CD4-positive, alpha-beta T cell (primary cell): ENCODE measurements at regions not wholly inside any gene's neighbourhood (a gene's known extent, or its start where the extent isn't known, plus 50 kb on each side); places are given as distances from the start of the nearest gene placed in this dataset.

Experiments
- ATAC-seq: fragments of 200-7000 bp; cut with Tn5 transposase; one replicate; pipeline ENCODE4 v1.10.0; 2022; ENCODE audit warnings: mild to moderate bottlenecking; ENCODE audit not compliant: poor library complexity
- CTCF ChIA-PET: fragments of 350-600 bp; sonication (Branson Sonifier 250); formaldehyde crosslinking; loops from one replicate; lab custom pipeline; 2021; ENCODE audit warnings: antibody characterized with exemption, inconsistent platforms; lab: Charles Lee
- POLR2A ChIA-PET: fragments of 350-600 bp; sonication (Branson Sonifier 250); formaldehyde crosslinking; loops from one replicate; lab custom pipeline; 2021; ENCODE audit warnings: antibody characterized with exemption, inconsistent platforms; lab: Charles Lee
- DNase-seq, 14 experiments: peaks; one replicate each; pipeline ENCODE4 v3.0.0-alpha.2; 2013 to 2020; ENCODE audit warnings: mixed read lengths in 2 of 14
- H3K27ac ChIP-seq, 2 donors: one replicate each; pipeline versions ENCODE4 v1.5.1 to v1.7.0; 2013; ENCODE audit warnings: low read length in 2 of 2, low read depth in 1 of 2, mild to moderate bottlenecking in 1 of 2
- H3K27me3 ChIP-seq, 2 experiments: 1 replicate in 1 of 2; 2 replicates in 1 of 2; pipeline versions ENCODE4 v1.6.1 to v1.7.0; 2013; ENCODE audit warnings: low read length in 2 of 2, control low read depth in 1 of 2, mild to moderate bottlenecking in 1 of 2, moderate library complexity in 1 of 2; ENCODE audit not compliant: insufficient read depth in 2 of 2, control insufficient read depth in 1 of 2
- H3K36me3 ChIP-seq: one replicate; pipeline ENCODE4 v1.6.1; 2013; ENCODE audit warnings: low read length, control low read depth; ENCODE audit not compliant: insufficient read depth
- H3K4me1 ChIP-seq: one replicate; pipeline ENCODE4 v1.6.1; 2013; ENCODE audit warnings: low read length, control low read depth; ENCODE audit not compliant: insufficient read depth
- H3K4me3 ChIP-seq: one replicate; pipeline ENCODE4 v1.5.1; 2013; ENCODE audit warnings: mild to moderate bottlenecking, low read length, moderate library complexity
- H3K9me3 ChIP-seq, 2 experiments: 1 replicate in 1 of 2; 2 replicates in 1 of 2; pipeline versions ENCODE4 v1.6.1 to v1.7.0; 2013; ENCODE audit warnings: low read length in 2 of 2, mild to moderate bottlenecking in 2 of 2, control low read depth in 1 of 2, moderate library complexity in 1 of 2; ENCODE audit not compliant: control insufficient read depth in 1 of 2, insufficient read depth in 1 of 2
- H3K27ac Mint-ChIP-seq: one replicate; pipeline ENCODE4 v1.8.0; 2020; ENCODE audit warnings: mixed read lengths
- H3K27me3 Mint-ChIP-seq: one replicate; pipeline ENCODE4 v1.8.0; 2021; ENCODE audit warnings: mixed read lengths
- H3K36me3 Mint-ChIP-seq: one replicate; pipeline ENCODE4 v1.8.0; 2021; ENCODE audit warnings: low read depth, mixed read lengths
- H3K4me1 Mint-ChIP-seq: one replicate; pipeline ENCODE4 v1.8.0; 2021; ENCODE audit warnings: low read depth, mixed read lengths
- H3K4me3 Mint-ChIP-seq: one replicate; pipeline ENCODE4 v1.8.0; 2020; ENCODE audit warnings: mild to moderate bottlenecking, mixed read lengths
- H3K9me3 Mint-ChIP-seq: one replicate; pipeline ENCODE4 v1.8.0; 2020; ENCODE audit warnings: mixed read lengths
- intact Hi-C, 2 experiments: fragments of 100-400 bp; cut with DNase I in 1 of 2; cut with micrococcal nuclease in 1 of 2; formaldehyde crosslinking; loops; one replicate each; pipeline versions ENCODE4 v1.15.1 to v1.9.0; 2023 to 2025; cut with DNase I, micrococcal nuclease
- TF ChIP-seq, protein P1 (sequence below): fragments of 200-600 bp; IDR thresholded peaks from one replicate; pipeline ENCODE4 v1.8.0; 2022; ENCODE audit warnings: antibody characterized with exemption, mild to moderate bottlenecking

- Mint-ChIP-seq H3K36me3 (no peaks in the 10 kb centered on the region), H3K4me3 (no peak overlapping the region), H3K4me1 (no peaks in the 10 kb centered on the region), H3K9me3 (peaks cover under 1% of the 10 kb centered on the region), H3K27ac (no peak overlapping the region), H3K27me3 (no peaks in the 10 kb centered on the region)
- intact Hi-C loops, result no loop called here
- ATAC-seq (no peak), DNase-seq (no peak)
- no peaks in the 10 kb centered on the region for H3K4me1 ChIP-seq
- ChIA-PET POLR2A (no interaction called here), CTCF (no interaction called here)
- H3K36me3 ChIP-seq, result no peaks in the 10 kb centered on the region
- TF ChIP-seq, protein P1, sequence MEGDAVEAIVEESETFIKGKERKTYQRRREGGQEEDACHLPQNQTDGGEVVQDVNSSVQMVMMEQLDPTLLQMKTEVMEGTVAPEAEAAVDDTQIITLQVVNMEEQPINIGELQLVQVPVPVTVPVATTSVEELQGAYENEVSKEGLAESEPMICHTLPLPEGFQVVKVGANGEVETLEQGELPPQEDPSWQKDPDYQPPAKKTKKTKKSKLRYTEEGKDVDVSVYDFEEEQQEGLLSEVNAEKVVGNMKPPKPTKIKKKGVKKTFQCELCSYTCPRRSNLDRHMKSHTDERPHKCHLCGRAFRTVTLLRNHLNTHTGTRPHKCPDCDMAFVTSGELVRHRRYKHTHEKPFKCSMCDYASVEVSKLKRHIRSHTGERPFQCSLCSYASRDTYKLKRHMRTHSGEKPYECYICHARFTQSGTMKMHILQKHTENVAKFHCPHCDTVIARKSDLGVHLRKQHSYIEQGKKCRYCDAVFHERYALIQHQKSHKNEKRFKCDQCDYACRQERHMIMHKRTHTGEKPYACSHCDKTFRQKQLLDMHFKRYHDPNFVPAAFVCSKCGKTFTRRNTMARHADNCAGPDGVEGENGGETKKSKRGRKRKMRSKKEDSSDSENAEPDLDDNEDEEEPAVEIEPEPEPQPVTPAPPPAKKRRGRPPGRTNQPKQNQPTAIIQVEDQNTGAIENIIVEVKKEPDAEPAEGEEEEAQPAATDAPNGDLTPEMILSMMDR, result no peak
- H3K4me3 ChIP-seq, result no peak overlapping the region
- H3K27me3 ChIP-seq, result no peaks in the 10 kb centered on the region
- peaks cover 0 to 8% of the 10 kb centered on the region in 2 experiments for H3K9me3 ChIP-seq
- H3K27ac ChIP-seq, result no peak overlapping the region
Observed at GRCh38 chr7:118626739-118627138, 402.2 kb downstream of the ANKRD7 start.

DNA sequence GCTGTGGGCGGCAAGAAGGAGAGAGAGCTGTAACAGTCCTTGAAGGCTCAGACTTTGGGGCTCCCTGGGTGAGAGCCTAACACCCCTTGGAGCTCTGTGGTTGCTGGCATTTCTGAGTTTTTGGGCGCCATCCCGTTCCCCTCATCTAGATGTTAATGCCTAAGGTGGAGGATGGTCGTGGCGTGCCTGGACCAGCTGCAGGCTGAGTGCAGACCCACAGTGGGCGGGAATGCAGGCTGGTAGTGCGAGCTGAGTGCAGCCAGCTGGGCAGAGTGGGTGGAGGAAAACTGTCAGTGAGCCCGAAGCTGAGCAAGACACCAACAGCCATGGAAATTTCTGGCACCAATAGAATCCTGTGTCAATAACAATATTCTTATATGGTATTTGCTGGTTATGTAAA, 403.0 kb downstream of the ANKRD7 start:
- Mint-ChIP-seq H3K27me3 (no peaks in the 10 kb centered on the region), H3K9me3 (peaks cover 3% of the 10 kb centered on the region)
- POLR2A ChIA-PET, result no interaction called here

GRCh38 chr7:118629898-118630438, 405.5 kb downstream of the ANKRD7 start:
- H3K36me3 Mint-ChIP-seq, result no peaks in the 10 kb centered on the region
- no peaks in the 10 kb centered on the region for H3K27me3 Mint-ChIP-seq
- no peak overlapping the region for H3K4me3 ChIP-seq
- no peak overlapping the region for H3K4me3 Mint-ChIP-seq
- H3K27ac ChIP-seq, result no peak overlapping the region
- H3K4me1 ChIP-seq, result no peaks in the 10 kb centered on the region
- intact Hi-C loops, result no loop called here
- H3K9me3 Mint-ChIP-seq, result peaks cover 5% of the 10 kb centered on the region
- no peak for DNase-seq
- H3K27me3 ChIP-seq, result no peaks in the 10 kb centered on the region
- ChIA-PET CTCF (no interaction called here), POLR2A (interaction anchor here (0.6 kb wide), 1 partner anchor 23 kb away, joined by 3 read pairs; no protein-coding TSS in a partner anchor)
- H3K4me1 Mint-ChIP-seq, result no peaks in the 10 kb centered on the region
- ATAC-seq, result no peak
- no peaks in the 10 kb centered on the region for H3K36me3 ChIP-seq
- H3K9me3 ChIP-seq, result peaks cover 0 to 8% of the 10 kb centered on the region in 2 experiments
- no peak overlapping the region for H3K27ac Mint-ChIP-seq
- TF ChIP-seq, protein P1, result no peak

More for the DNA sequence above, 403.0 kb downstream of the ANKRD7 start:
- H3K27me3 ChIP-seq, result no peaks in the 10 kb centered on the region
- no peaks in the 10 kb centered on the region for H3K4me1 Mint-ChIP-seq
- H3K9me3 ChIP-seq, result peaks cover 0 to 8% of the 10 kb centered on the region in 2 experiments
- intact Hi-C loops, result no loop called here
- DNase-seq (no peak), ATAC-seq (no peak)
- no peaks in the 10 kb centered on the region for H3K4me1 ChIP-seq
- H3K27ac Mint-ChIP-seq, result no peak overlapping the region
- H3K4me3 Mint-ChIP-seq, result no peak overlapping the region
- no peaks in the 10 kb centered on the region for H3K36me3 ChIP-seq
- H3K27ac ChIP-seq, result no peak overlapping the region
- TF ChIP-seq, protein P1, result no peak
- no peaks in the 10 kb centered on the region for H3K36me3 Mint-ChIP-seq
- H3K4me3 ChIP-seq, result no peak overlapping the region
- CTCF ChIA-PET, result no interaction called here
